ACHN (cell line): ENCODE measurements at regions not wholly inside any gene's neighbourhood (a gene's known extent, or its start where the extent isn't known, plus 50 kb on each side); places are given as distances from the start of the nearest gene placed in this dataset.

Source experiments
- DNase-seq: peaks from one replicate; pipeline ENCODE4 v3.0.0-alpha.2; 2015
- in situ Hi-C: cut with HindIII; loops from 2 replicates; pipeline ENCODE4 v1.10.0; 2017; ENCODE audit warnings: low sequenced_read_pairs, low pct_ligation_motif_present, low pct_unique_long_range_greater_than_20kb

- no peak for DNase-seq
- in situ Hi-C loops, result no loop called here
Measured at GRCh38 chr1:199856216-199856780, 171.2 kb upstream of the NR5A2 start.

DNA sequence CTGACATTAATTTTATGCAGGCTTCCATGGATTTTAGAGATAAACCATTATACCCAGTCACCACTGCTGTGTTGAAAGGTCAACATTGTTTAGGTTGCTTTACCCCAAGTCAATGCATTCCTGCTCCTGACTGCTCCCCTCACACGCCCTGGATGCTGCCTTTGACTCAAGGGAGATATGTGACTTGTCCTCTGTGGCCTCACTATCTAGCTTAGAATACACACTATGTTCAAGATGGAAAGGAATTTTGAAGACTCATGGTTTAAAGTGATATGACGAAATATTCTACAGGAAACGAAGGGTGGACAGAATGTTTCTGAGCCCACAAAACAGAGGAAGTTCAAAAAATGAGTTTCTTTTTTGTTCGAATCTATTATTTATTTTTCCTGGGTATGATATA lies 170.4 kb upstream of the NR5A2 start:
- DNase-seq, result no peak
- in situ Hi-C loops, result no loop called here

GRCh38 chr1:199857516-199857915 lies 170.0 kb upstream of the NR5A2 start:
- in situ Hi-C loops, result no loop called here
- no peak for DNase-seq

DNA sequence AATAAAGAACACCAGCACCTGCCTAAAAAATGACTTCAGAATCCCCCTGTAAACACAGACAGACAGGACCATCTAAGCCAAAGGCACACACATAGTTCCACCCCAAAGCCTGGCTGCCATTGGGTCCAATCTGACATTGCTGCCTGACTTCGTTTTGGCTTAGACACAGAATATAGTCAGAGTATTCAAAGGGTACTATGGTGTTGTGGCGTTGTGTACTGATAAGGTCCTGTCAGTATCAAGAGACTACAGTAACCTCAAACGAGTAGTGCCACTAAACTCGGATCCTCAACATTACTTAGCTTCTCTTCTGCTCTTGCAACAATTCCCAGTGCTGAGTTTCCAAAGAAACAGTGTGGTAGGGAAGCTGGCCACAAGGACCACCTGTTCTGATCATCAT lies 169.3 kb upstream of the NR5A2 start:
- in situ Hi-C loops, result no loop called here
- no peak for DNase-seq

DNA sequence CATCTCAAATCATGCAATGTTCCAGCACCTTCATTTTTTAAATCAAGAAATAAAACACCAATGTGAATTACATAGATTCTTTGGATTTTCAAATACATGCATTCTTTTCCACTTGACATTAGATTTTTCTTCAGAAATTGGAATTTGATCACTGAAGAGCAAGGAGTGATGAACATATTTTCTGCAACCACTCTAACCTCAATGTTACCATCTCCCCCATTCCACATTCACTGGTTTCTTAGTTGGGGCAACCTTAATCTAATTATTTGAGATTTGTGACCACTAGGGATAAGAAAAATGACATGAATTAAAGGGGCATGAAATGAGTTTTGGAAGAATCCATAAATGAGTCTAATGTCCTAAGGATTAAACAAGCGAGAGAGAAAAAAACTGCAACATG lies 168.7 kb upstream of the NR5A2 start:
- in situ Hi-C loops, result no loop called here

DNA sequence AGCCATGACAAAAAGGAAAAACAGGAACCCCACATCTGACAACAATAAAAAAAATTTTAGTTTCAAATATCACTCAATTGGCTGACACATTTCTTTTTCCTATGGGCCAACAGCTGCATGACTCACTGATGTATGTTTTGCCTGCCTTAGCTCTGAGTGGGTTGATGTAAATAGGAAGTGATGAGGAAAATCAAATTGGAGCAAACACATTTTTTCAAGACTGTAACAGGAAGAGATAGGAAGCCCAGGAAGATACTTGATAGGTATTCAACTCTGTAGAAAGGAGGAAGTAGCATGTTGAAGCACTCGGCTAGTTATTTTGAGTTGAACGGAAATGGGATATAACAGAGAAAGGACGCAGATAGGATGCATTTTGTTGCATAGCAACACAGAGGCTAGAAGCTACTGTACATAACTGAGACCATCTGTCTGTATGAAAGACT lies 168.0 kb upstream of the NR5A2 start:
- DNase-seq, result no peak
- in situ Hi-C loops, result no loop called here

More for the DNA sequence above, 168.7 kb upstream of the NR5A2 start:
- no peak for DNase-seq

- in situ Hi-C loops, result no loop called here
- no peak for DNase-seq
Measured at GRCh38 chr1:199861020-199861795, 166.3 kb upstream of the NR5A2 start.

GRCh38 chr1:199862047-199862446 lies 165.5 kb upstream of the NR5A2 start:
- in situ Hi-C loops, result no loop called here
- no peak for DNase-seq

DNA sequence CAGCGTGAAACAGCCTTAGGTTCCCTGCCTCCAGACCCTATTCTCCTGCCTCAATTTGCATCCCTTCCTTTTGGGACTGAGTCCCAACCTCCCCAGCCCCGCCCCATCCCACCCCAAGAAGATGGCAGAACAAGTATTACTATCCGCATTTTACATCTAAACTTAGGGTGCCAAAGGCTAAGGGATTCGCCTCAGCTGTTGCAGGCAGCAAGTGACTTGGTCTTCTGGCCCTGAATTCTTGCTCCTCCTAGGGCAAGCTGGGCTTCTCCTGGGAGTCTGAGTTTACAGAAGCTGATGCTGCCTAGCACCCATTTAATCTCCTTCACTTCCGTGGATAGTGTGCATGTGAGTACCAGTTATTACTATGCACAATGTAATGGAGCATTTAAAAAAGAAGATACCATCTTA lies 161.3 kb upstream of the NR5A2 start:
- no peak for DNase-seq
- in situ Hi-C loops, result no loop called here

- DNase-seq, result no peak
- in situ Hi-C loops, result no loop called here
Measured at GRCh38 chr1:199867601-199868000, 159.9 kb upstream of the NR5A2 start.

GRCh38 chr1:199868777-199869176 lies 158.7 kb upstream of the NR5A2 start:
- in situ Hi-C loops, result no loop called here
- DNase-seq, result no peak

DNA sequence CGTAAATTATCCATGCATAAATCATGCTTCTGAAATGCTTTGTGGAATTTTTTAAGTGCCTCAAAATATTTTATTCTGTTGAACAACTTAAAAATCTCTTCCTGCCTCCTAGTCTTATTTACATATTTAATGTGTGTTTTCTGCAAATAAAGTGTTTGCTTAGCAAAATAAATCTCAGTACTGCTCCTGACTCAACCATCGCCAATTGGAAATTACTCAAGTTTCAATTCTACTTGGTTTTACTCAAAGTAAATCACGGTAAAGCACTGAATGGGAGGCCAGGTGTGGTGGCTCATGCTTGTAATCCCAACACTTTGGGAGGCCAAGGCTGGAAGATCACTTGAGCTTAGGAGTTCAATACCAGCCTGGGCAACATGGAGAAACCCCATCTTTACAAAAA lies 152.2 kb upstream of the NR5A2 start:
- in situ Hi-C loops, result no loop called here

GRCh38 chr1:199875856-199876255 lies 151.7 kb upstream of the NR5A2 start:
- no peak for DNase-seq
- in situ Hi-C loops, result no loop called here

More for the DNA sequence above, 152.2 kb upstream of the NR5A2 start:
- no peak for DNase-seq

- DNase-seq, result no peak
- in situ Hi-C loops, result no loop called here
Measured at GRCh38 chr1:199877526-199878384, 149.8 kb upstream of the NR5A2 start.

DNA sequence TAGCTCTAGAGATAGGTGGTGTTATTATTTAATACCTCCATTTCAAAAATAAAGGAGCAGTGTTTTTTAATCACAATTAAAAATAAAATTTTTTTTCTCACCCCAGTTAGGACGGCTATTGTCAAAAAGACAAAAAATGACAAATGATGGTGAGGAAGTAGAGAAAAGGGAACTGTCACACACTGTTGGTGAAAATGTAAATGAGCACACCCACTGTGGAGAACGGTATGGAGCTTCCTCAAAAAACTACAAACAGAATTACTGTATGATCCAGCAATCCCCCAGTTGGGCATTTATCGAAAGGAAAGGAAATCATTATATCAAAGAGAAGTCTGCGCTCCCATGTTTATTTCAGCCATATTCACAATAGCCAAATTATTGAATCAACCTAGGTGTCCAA lies 148.7 kb upstream of the NR5A2 start:
- no peak for DNase-seq
- in situ Hi-C loops, result no loop called here

DNA sequence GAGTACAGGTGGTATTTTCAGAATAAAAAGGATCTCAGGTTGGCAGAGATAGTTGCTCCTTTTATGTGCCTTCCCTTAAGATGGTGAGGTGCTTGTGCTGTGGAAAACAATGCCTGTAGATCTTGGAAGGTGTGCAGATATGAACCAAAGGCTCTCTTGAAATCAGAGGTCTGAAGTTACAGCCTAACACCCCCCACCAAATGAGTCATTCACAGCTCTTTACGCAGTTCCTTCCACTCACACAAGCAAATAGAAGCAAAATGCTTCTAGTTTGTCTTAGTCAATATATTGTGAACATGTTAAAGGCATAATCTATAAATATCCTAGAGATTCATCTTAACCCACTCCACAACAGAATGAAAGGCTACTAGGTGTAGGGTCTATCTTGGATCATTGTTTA lies 128.9 kb upstream of the NR5A2 start:
- in situ Hi-C loops, result no loop called here
- DNase-seq, result no peak

DNA sequence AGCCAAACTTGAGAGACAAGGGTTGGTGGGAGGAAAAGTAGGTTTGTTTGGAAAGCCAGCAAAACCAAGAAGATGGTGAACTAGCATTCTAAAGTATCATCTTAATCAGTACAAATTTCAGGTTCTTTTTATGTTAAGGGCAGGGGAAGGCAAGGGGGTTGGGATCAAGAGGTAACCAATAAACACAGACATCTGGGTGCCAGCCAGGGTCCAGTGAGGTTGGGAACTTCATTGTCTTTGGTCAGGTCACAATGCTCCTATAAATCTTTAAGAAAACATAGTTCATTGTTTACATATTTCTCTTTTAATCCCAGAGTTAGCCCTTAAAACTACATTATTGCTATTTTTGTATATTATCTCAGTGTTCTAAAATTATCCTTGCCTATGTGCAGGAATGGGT lies 126.2 kb upstream of the NR5A2 start:
- no peak for DNase-seq
- in situ Hi-C loops, result no loop called here

DNA sequence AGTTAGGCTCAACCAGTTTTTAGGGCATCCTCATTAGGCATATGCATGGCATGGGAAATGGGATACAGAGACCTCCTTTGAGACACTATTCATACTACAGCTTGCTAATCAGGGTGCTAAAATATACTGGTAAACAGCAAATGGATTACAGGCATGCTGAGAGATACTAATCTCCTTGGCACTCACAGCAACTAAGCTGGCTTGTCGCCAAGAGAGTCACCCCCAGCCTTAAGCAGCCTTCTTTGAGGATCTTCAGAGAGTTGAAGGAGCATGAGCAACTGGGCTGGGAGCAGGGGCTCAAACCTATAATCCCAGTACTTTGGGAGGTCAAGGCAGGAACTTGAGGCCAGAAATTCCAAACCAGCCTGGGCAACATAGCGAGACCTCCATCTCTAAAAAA lies 120.1 kb upstream of the NR5A2 start:
- in situ Hi-C loops, result no loop called here
- no peak for DNase-seq

DNA sequence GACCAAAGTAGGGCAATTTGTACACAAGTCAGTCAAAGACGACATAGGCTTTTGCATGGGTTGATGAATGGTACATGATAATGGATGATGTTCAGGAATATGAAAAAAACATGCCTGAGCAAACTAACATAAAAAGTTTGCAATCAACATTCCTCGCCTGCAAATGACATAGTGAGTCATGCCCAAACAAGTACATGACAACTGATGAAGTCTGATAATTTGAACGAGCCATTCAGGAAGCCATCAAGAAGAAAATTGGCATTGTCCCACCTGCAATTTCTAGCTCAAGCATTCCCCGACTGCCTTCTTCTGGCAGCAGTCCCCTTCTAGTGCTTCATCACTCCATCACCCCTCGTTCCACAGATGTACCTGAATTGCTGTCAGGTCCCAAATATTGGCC lies 118.4 kb upstream of the NR5A2 start:
- DNase-seq, result no peak
- in situ Hi-C loops, result no loop called here
